B cell (primary cell): ENCODE measurements at regions not wholly inside any gene's neighbourhood (a gene's known extent, or its start where the extent isn't known, plus 50 kb on each side); places are given as distances from the start of the nearest gene placed in this dataset.

Source experiments
- ATAC-seq: fragments of 200-7000 bp; cut with Tn5 transposase; one replicate; pipeline ENCODE4 v1.10.0; 2021; ENCODE audit warnings: low read depth, mild to moderate bottlenecking, moderate number of reproducible peaks, moderate library complexity
- CTCF ChIA-PET: fragments of 350-600 bp; sonication (Branson Sonifier 250); formaldehyde crosslinking; loops from one replicate; lab custom pipeline; 2021; ENCODE audit warnings: antibody characterized with exemption, inconsistent platforms; lab: Charles Lee
- POLR2A ChIA-PET: fragments of 350-600 bp; sonication (Branson Sonifier 250); formaldehyde crosslinking; loops from one replicate; lab custom pipeline; 2021; ENCODE audit warnings: antibody characterized with exemption; lab: Charles Lee
- DNase-seq: peaks from one replicate; pipeline ENCODE4 v3.0.0; 2013
- H2AFZ ChIP-seq: 2 replicates; pipeline ENCODE4 v1.6.1; 2012; ENCODE audit warnings: mild to moderate bottlenecking, low read depth, low read length; ENCODE audit not compliant: insufficient read depth, poor library complexity, severe bottlenecking
- H3K27ac ChIP-seq, 2 donors: 1 replicate in 1 of 2; 2 replicates in 1 of 2; pipeline ENCODE4 v1.5.1; 2012 to 2013; ENCODE audit warnings: low read length in 2 of 2, mild to moderate bottlenecking in 2 of 2, moderate library complexity in 1 of 2
- H3K27me3 ChIP-seq, 4 experiments: fragments of 200-600 bp in 1 of 4; sonication (generic) in 1 of 4; replicated peaks in 1 of 4; 1 replicate in 2 of 4; 2 replicates in 2 of 4; pipeline versions ENCODE4 v1.6.1 to v1.7.0; 2013 to 2016; ENCODE audit warnings: low read length in 3 of 4, mild to moderate bottlenecking in 2 of 4, mixed read lengths in 1 of 4, moderate library complexity in 1 of 4; ENCODE audit not compliant: insufficient read depth in 4 of 4, control insufficient read depth in 3 of 4; ENCODE audit errors: control extremely low read depth in 1 of 4
- H3K36me3 ChIP-seq, 2 experiments: replicated peaks in 1 of 2; 1 replicate in 1 of 2; 2 replicates in 1 of 2; pipeline versions ENCODE4 v1.6.1 to v1.7.1; 2013; ENCODE audit warnings: low read length in 1 of 2; ENCODE audit not compliant: insufficient read depth in 2 of 2, control insufficient read depth in 1 of 2; ENCODE audit errors: control extremely low read depth in 1 of 2, extremely low read depth in 1 of 2
- H3K4me1 ChIP-seq, 2 donors: fragments of 200-600 bp in 1 of 2; sonication (generic) in 1 of 2; 1 replicate in 1 of 2; 2 replicates in 1 of 2; pipeline versions ENCODE4 v1.5.1 to v1.6.1; 2013 to 2017; ENCODE audit warnings: low read length in 2 of 2; ENCODE audit not compliant: control insufficient read depth in 2 of 2, insufficient read depth in 2 of 2
- H3K4me2 ChIP-seq: replicated peaks from 2 replicates; pipeline ENCODE3; 2012; ENCODE audit warnings: mild to moderate bottlenecking, low read depth, low read length; ENCODE audit not compliant: poor library complexity, severe bottlenecking
- H3K4me3 ChIP-seq, 5 experiments: fragments of 200-600 bp in 1 of 5; sonication (generic) in 1 of 5; 1 replicate in 3 of 5; 2 replicates in 2 of 5; pipeline versions ENCODE4 v1.5.1 to v1.7.0; 2011 to 2016; ENCODE audit warnings: low read length in 4 of 5, mild to moderate bottlenecking in 4 of 5, low read depth in 2 of 5, control low read depth in 1 of 5, moderate library complexity in 1 of 5; ENCODE audit not compliant: insufficient read depth in 1 of 5; ENCODE audit errors: control extremely low read depth in 1 of 5, extremely low read depth in 1 of 5
- H3K79me2 ChIP-seq: fragments of 200-600 bp; sonication (generic); one replicate; pipeline ENCODE4 v1.6.0; 2016; ENCODE audit warnings: low read length; ENCODE audit not compliant: control insufficient read depth, insufficient read depth
- H3K9ac ChIP-seq: fragments of 200-600 bp; sonication (generic); 2 replicates; pipeline ENCODE4 v1.6.1; 2017; ENCODE audit warnings: mild to moderate bottlenecking, low read length, moderate library complexity
- H3K9me3 ChIP-seq, 3 donors: one replicate each; pipeline versions ENCODE4 v1.6.1 to v1.7.1; 2013; ENCODE audit warnings: low read length in 2 of 3; ENCODE audit not compliant: control insufficient read depth in 2 of 3, insufficient read depth in 1 of 3; ENCODE audit errors: control extremely low read depth in 1 of 3
- H4K20me1 ChIP-seq: 2 replicates; pipeline ENCODE4 v1.6.0; 2012; ENCODE audit warnings: mild to moderate bottlenecking, low read length; ENCODE audit not compliant: insufficient read depth, control insufficient read depth, poor library complexity, severe bottlenecking
- H3K27ac Mint-ChIP-seq: one replicate; pipeline ENCODE4 v1.8.0; 2021; ENCODE audit warnings: mixed read lengths
- H3K27me3 Mint-ChIP-seq: one replicate; pipeline ENCODE4 v1.8.0; 2021; ENCODE audit warnings: mixed read lengths
- H3K4me1 Mint-ChIP-seq: one replicate; pipeline ENCODE4 v1.8.0; 2021; ENCODE audit warnings: mixed read lengths
- H3K4me3 Mint-ChIP-seq: one replicate; pipeline ENCODE4 v1.8.0; 2021; ENCODE audit warnings: mixed read lengths
- H3K9me3 Mint-ChIP-seq: one replicate; pipeline ENCODE4 v1.8.0; 2022; ENCODE audit warnings: mixed read lengths; ENCODE audit not compliant: insufficient read depth
- EZH2 ChIP-seq: IDR thresholded peaks from 2 replicates; pipeline ENCODE4 v1.6.1; 2012; ENCODE audit warnings: borderline replicate concordance, low read depth, mild to moderate bottlenecking, moderate library complexity, low read length; ENCODE audit not compliant: insufficient read depth, poor library complexity, severe bottlenecking
- WGBS: methylation state at CpG from one replicate; pipeline ENCODE4 v1.1.5; 2013; ENCODE audit warnings: missing lambda C conversion rate; ENCODE audit not compliant: insufficient coverage; 5-methylcytosine and 5-hydroxymethylcytosine counted together
- intact Hi-C: fragments of 100-400 bp; cut with micrococcal nuclease; formaldehyde crosslinking; loops from one replicate; pipeline ENCODE4 v1.10.0; 2022
- TF ChIP-seq, protein P1 (sequence below): fragments of 200-600 bp; IDR thresholded peaks from one replicate; pipeline ENCODE4 v1.8.0; 2022; ENCODE audit warnings: antibody characterized with exemption, mild to moderate bottlenecking

- Histone ChIP-seq H3K27me3 (no peaks in the 10 kb centered on the region), H4K20me1 (no peaks in the 10 kb centered on the region), H3K27ac (no peak overlapping the region), H2AFZ (no peak overlapping the region), H3K9ac (no peak overlapping the region), H3K9me3 (no peaks in the 10 kb centered on the region), H3K4me1 (no peaks in the 10 kb centered on the region), H3K36me3 (no peaks in the 10 kb centered on the region), H3K4me3 (no peak overlapping the region), H3K4me2 (no peak overlapping the region), H3K79me2 (no peaks in the 10 kb centered on the region)
- H3K27me3 Mint-ChIP-seq = peaks cover 9% of the 10 kb centered on the region
- ATAC-seq (no peak), DNase-seq (no peak)
- no peak overlapping the region for H3K27ac Mint-ChIP-seq
- POLR2A ChIA-PET = no interaction called here
- TF ChIP-seq, protein P1, sequence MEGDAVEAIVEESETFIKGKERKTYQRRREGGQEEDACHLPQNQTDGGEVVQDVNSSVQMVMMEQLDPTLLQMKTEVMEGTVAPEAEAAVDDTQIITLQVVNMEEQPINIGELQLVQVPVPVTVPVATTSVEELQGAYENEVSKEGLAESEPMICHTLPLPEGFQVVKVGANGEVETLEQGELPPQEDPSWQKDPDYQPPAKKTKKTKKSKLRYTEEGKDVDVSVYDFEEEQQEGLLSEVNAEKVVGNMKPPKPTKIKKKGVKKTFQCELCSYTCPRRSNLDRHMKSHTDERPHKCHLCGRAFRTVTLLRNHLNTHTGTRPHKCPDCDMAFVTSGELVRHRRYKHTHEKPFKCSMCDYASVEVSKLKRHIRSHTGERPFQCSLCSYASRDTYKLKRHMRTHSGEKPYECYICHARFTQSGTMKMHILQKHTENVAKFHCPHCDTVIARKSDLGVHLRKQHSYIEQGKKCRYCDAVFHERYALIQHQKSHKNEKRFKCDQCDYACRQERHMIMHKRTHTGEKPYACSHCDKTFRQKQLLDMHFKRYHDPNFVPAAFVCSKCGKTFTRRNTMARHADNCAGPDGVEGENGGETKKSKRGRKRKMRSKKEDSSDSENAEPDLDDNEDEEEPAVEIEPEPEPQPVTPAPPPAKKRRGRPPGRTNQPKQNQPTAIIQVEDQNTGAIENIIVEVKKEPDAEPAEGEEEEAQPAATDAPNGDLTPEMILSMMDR = no peak
- no peak for TF ChIP-seq EZH2
- CTCF ChIA-PET = interaction anchor here (1.2 kb wide), 1 partner anchor 296 kb away, joined by 3 read pairs; no protein-coding TSS in a partner anchor
- WGBS = no CpG with 5 or more reads among the region's 1 CpG
- peaks cover 10% of the 10 kb centered on the region for H3K4me1 Mint-ChIP-seq
- intact Hi-C loops = no loop called here
- no peak overlapping the region for H3K4me3 Mint-ChIP-seq
- peaks cover 2% of the 10 kb centered on the region for H3K9me3 Mint-ChIP-seq
These were observed 209.4 kb upstream of the TGFBR2 start for GRCh38 chr3:30397030-30397429.

GRCh38 chr3:30399394-30400181 is 206.8 kb upstream of the TGFBR2 start:
- DNase-seq (no peak), ATAC-seq (no peak)
- H3K27ac ChIP-seq = no peak overlapping the region
- no peaks in the 10 kb centered on the region for H3K27me3 ChIP-seq
- no peaks in the 10 kb centered on the region for H3K4me1 ChIP-seq
- H3K36me3 ChIP-seq = no peaks in the 10 kb centered on the region
- no peaks in the 10 kb centered on the region for H3K9me3 ChIP-seq
- no peak for TF ChIP-seq EZH2
- TF ChIP-seq, protein P1 = no peak
- H2AFZ ChIP-seq = no peak overlapping the region
- no peaks in the 10 kb centered on the region for H4K20me1 ChIP-seq
- intact Hi-C loops = no loop called here
- no CpG with 5 or more reads among the region's 2 CpGs for WGBS
- peaks cover 10% of the 10 kb centered on the region for H3K4me1 Mint-ChIP-seq
- H3K9ac ChIP-seq = no peak overlapping the region
- H3K27ac Mint-ChIP-seq = no peak overlapping the region
- peaks cover 2% of the 10 kb centered on the region for H3K9me3 Mint-ChIP-seq
- no peak overlapping the region for H3K4me2 ChIP-seq
- peaks cover 4% of the 10 kb centered on the region for H3K27me3 Mint-ChIP-seq
- no peaks in the 10 kb centered on the region for H3K79me2 ChIP-seq
- CTCF ChIA-PET = no interaction called here
- H3K4me3 ChIP-seq = no peak overlapping the region
- H3K4me3 Mint-ChIP-seq = no peak overlapping the region
- POLR2A ChIA-PET = no interaction called here
